Peyer's patch (tissue), 4 donors: ENCODE measurements at regions not wholly inside any gene's neighbourhood (a gene's known extent, or its start where the extent isn't known, plus 50 kb on each side); places are given as distances from the start of the nearest gene placed in this dataset.

Experiments
- DNase-seq, 3 donors: peaks; one replicate each; pipeline ENCODE4 v3.0.0-alpha.2; 2017 to 2019
- H3K27ac ChIP-seq, 4 donors: fragments of 200-600 bp; sonication (generic); one replicate each; pipeline ENCODE4 v1.5.1; 2016 to 2019
- H3K27me3 ChIP-seq, 2 donors: fragments of 200-600 bp; sonication (generic); one replicate each; pipeline ENCODE4 v1.5.1; 2019
- H3K36me3 ChIP-seq, 3 donors: fragments of 200-600 bp; sonication (generic); one replicate each; pipeline ENCODE4 v1.5.1; 2016 to 2019
- H3K4me1 ChIP-seq, 4 donors: fragments of 200-600 bp; sonication (generic); one replicate each; pipeline ENCODE4 v1.5.1; 2016 to 2019
- H3K4me3 ChIP-seq, 4 donors: fragments of 200-600 bp; sonication (generic); 1 replicate in 3 of 4; 2 replicates in 1 of 4; pipeline ENCODE4 v1.5.1; 2016 to 2019; ENCODE audit warnings: mild to moderate bottlenecking in 1 of 4
- H3K9me3 ChIP-seq, 4 donors: fragments of 200-600 bp; sonication (generic); one replicate each; pipeline ENCODE4 v1.5.1; 2016 to 2019; ENCODE audit warnings: mild to moderate bottlenecking in 1 of 4
- POLR2A ChIP-seq, 2 donors: fragments of 450-650 bp; IDR thresholded peaks; one replicate each; pipeline ENCODE4 v1.5.1; 2017; ENCODE audit warnings: antibody characterized with exemption in 2 of 2, mild to moderate bottlenecking in 2 of 2, moderate library complexity in 2 of 2
- TF ChIP-seq, protein P1 (sequence below), 6 experiments: fragments of 450-650 bp in 4 of 6; fragments of 200-600 bp in 2 of 6; sonication (generic) in 1 of 6; IDR thresholded peaks; one replicate each; pipeline ENCODE4 v1.5.1; 2017 to 2019; ENCODE audit warnings: antibody characterized with exemption in 6 of 6, mild to moderate bottlenecking in 3 of 6, moderate library complexity in 1 of 6

- Histone ChIP-seq H3K9me3 (no peaks in the 10 kb centered on the region), H3K27ac (no peak overlapping the region), H3K4me1 (peaks cover 0 to 9% (median 0%) of the 10 kb centered on the region in 4 donors), H3K4me3 (peak overlapping the region in 1 of 4 donors; percentile 1), H3K36me3 (no peaks in the 10 kb centered on the region), H3K27me3 (no peaks in the 10 kb centered on the region)
- DNase-seq: no peak
- TF ChIP-seq POLR2A (IDR thresholded peaks at IDR 0.05): no peak
- TF ChIP-seq, protein P1, sequence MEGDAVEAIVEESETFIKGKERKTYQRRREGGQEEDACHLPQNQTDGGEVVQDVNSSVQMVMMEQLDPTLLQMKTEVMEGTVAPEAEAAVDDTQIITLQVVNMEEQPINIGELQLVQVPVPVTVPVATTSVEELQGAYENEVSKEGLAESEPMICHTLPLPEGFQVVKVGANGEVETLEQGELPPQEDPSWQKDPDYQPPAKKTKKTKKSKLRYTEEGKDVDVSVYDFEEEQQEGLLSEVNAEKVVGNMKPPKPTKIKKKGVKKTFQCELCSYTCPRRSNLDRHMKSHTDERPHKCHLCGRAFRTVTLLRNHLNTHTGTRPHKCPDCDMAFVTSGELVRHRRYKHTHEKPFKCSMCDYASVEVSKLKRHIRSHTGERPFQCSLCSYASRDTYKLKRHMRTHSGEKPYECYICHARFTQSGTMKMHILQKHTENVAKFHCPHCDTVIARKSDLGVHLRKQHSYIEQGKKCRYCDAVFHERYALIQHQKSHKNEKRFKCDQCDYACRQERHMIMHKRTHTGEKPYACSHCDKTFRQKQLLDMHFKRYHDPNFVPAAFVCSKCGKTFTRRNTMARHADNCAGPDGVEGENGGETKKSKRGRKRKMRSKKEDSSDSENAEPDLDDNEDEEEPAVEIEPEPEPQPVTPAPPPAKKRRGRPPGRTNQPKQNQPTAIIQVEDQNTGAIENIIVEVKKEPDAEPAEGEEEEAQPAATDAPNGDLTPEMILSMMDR (IDR thresholded peaks at IDR 0.05): no peak
Measured at GRCh38 chr1:91591175-91591974, 90.7 kb downstream of the CDC7 start.

DNA sequence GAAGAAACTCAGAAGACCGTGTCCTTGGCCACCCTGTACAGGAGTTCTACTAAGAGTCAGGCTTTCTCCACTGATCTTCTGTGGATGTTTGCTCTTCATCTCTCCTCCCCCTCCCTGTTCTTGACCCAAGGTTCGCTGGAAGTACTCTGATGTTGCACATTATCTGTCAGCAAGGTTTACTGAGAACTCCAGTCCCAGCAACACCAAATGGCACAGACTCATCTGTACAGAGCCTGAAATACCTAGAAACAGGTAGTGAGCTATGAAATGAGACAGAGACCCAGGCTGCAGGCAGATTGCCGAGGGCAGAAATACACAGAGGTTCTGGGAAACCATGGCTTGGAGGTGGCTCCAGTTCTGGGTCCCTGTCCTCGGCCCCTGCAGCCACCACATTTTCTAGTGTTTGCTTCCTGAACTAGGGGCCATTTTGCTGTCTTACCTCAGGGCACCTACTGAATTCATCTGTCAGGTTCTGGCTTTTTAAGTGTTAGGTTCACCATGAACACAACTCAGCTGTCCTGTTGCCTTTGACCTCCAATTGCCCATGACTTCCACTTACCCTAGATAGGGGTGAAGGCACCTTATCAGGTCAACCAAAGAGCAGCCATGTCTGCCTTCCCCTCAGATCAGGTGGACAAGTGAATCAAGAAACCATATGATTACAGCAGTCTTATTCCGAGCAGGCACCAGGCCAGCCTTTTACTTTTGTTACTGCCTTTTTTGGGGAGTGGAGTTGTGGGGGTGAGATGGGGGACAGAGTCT is 92.2 kb downstream of the CDC7 start:
- DNase-seq: no peak
- H3K27ac ChIP-seq: no peak overlapping the region
- no peak for TF ChIP-seq POLR2A (IDR thresholded peaks at IDR 0.05)
- TF ChIP-seq, protein P1 (IDR thresholded peaks at IDR 0.05): no peak
- no peaks in the 10 kb centered on the region for H3K36me3 ChIP-seq
- peaks cover 0 to 9% (median 0%) of the 10 kb centered on the region in 4 donors for H3K4me1 ChIP-seq
- no peaks in the 10 kb centered on the region for H3K27me3 ChIP-seq
- H3K9me3 ChIP-seq: no peaks in the 10 kb centered on the region
- no peak overlapping the region for H3K4me3 ChIP-seq

- H3K27ac ChIP-seq: no peak overlapping the region
- no peak for TF ChIP-seq POLR2A (IDR thresholded peaks at IDR 0.05)
- TF ChIP-seq, protein P1 (IDR thresholded peaks at IDR 0.05): no peak
- no peaks in the 10 kb centered on the region for H3K36me3 ChIP-seq
- DNase-seq: no peak
- H3K9me3 ChIP-seq: no peaks in the 10 kb centered on the region
- no peak overlapping the region for H3K4me3 ChIP-seq
- peaks cover 0 to 9% (median 0%) of the 10 kb centered on the region in 4 donors for H3K4me1 ChIP-seq
- no peaks in the 10 kb centered on the region for H3K27me3 ChIP-seq
Measured at GRCh38 chr1:91594383-91595055, 93.9 kb downstream of the CDC7 start.

DNA sequence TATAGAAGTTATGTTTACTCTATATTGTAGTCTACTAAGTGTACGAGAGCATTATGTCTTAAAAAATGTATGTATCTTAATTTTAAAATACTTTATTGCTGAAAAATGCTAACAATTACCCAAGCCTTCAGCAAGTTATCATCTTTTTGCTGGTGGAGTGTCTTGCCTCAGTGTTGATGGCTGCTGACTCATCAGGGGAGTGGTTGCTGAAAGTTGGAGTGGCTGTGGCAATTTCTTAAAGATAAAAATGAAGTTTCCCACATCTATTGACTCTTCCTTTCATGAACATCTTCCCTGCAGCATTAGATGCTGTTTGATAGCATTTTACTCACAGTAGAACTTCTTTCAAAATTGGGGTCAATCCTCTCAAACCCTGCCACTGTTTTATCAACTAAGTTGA is 95.8 kb downstream of the CDC7 start:
- no peak overlapping the region for H3K27ac ChIP-seq
- no peaks in the 10 kb centered on the region for H3K27me3 ChIP-seq
- TF ChIP-seq, protein P1 (IDR thresholded peaks at IDR 0.05): no peak
- no peak for TF ChIP-seq POLR2A (IDR thresholded peaks at IDR 0.05)
- H3K4me1 ChIP-seq: peaks cover 0 to 4% (median 0%) of the 10 kb centered on the region in 4 donors
- no peaks in the 10 kb centered on the region for H3K9me3 ChIP-seq
- no peaks in the 10 kb centered on the region for H3K36me3 ChIP-seq
- H3K4me3 ChIP-seq: no peak overlapping the region
- DNase-seq: no peak

GRCh38 chr1:91597215-91597614 is 96.6 kb downstream of the CDC7 start:
- Histone ChIP-seq H3K27ac (no peak overlapping the region), H3K27me3 (no peaks in the 10 kb centered on the region), H3K36me3 (no peaks in the 10 kb centered on the region), H3K4me3 (no peak overlapping the region), H3K4me1 (no peaks in the 10 kb centered on the region), H3K9me3 (no peaks in the 10 kb centered on the region)
- DNase-seq: no peak
- TF ChIP-seq POLR2A (IDR thresholded peaks at IDR 0.05): no peak
- TF ChIP-seq, protein P1 (IDR thresholded peaks at IDR 0.05): no peak
